HepG2 (cell line): ENCODE measurements at regions not wholly inside any gene's neighbourhood (a gene's known extent, or its start where the extent isn't known, plus 50 kb on each side); places are given as distances from the start of the nearest gene placed in this dataset.

ENCODE experiments used
- ATAC-seq: fragments of 200-7000 bp; cut with Tn5 transposase; 3 replicates; pipeline ENCODE4 v1.9.1; 2020; ENCODE audit warnings: mild to moderate bottlenecking, moderate library complexity
- BruUV-seq: library from RNA; stranded (reverse); fragments of 400-500 nt; replicated peaks from 2 replicates; lab custom pipeline; 2021; lab: Mats Ljungman, UMichigan
- CTCF ChIA-PET: fragments of 300-600 bp; formaldehyde crosslinking; extraction: SDS; loops from one replicate; lab custom pipeline; 2021; ENCODE audit warnings: low total read pairs, inconsistent platforms, low intra/inter-chr PET ratio; lab: Yijun Ruan, JAX
- POLR2A ChIA-PET: fragments of 350-600 bp; sonication (Branson Sonifier 250); formaldehyde crosslinking; loops from one replicate; lab custom pipeline; 2020; ENCODE audit warnings: antibody characterized with exemption, inconsistent platforms; lab: Yijun Ruan, JAX
- DNase-seq: peaks from one replicate; pipeline ENCODE4 v3.0.0-alpha.2; 2015; ENCODE audit warnings: low spot score
- FAIRE-seq: peaks from 3 replicates; lab custom pipeline; 2011; peaks lifted over from hg19 to GRCh38; lab: Jason Lieb, UNC
- H2AFZ ChIP-seq: one replicate; pipeline ENCODE4 v1.6.1; 2011; ENCODE audit warnings: low read length, inconsistent platforms
- H3K27ac ChIP-seq: fragments of 300-600 bp; 3 replicates; pipeline ENCODE4 v1.8.0; 2011; ENCODE audit warnings: mixed run types, mild to moderate bottlenecking, mixed read lengths, low read length, inconsistent platforms; ENCODE audit not compliant: insufficient read depth; ENCODE audit errors: extremely low read length
- H3K27me3 ChIP-seq, 2 experiments: fragments of 200-600 bp in 1 of 2; 2 replicates in 1 of 2; 3 replicates in 1 of 2; pipeline versions ENCODE4 v1.6.0 to v1.8.0; 2011; ENCODE audit warnings: low read length in 2 of 2, mild to moderate bottlenecking in 2 of 2, moderate library complexity in 2 of 2, inconsistent platforms in 1 of 2; ENCODE audit not compliant: insufficient read depth in 2 of 2, control insufficient read depth in 1 of 2
- H3K36me3 ChIP-seq, 2 experiments: fragments of 200-600 bp in 1 of 2; replicated peaks in 1 of 2; 2 replicates in 1 of 2; 3 replicates in 1 of 2; pipeline versions ENCODE4 v1.5.1 to v1.8.0; 2011; ENCODE audit warnings: low read length in 2 of 2, inconsistent platforms in 1 of 2; ENCODE audit not compliant: insufficient read depth in 2 of 2, control insufficient read depth in 1 of 2
- H3K4me1 ChIP-seq: 2 replicates; pipeline ENCODE4 v1.5.1; 2012; ENCODE audit warnings: low read length, inconsistent platforms; ENCODE audit not compliant: insufficient read depth
- H3K4me2 ChIP-seq: 2 replicates; pipeline ENCODE4 v1.6.0; 2011; ENCODE audit warnings: low read depth, low read length, inconsistent platforms
- H3K4me3 ChIP-seq, 3 experiments: fragments of 200-600 bp in 1 of 3; sonication (generic), shearing (Covaris generic) in 1 of 3; replicated peaks in 1 of 3; 2 replicates each; pipeline ENCODE4 v1.5.1; 2011 to 2016; ENCODE audit warnings: low read length in 3 of 3, inconsistent platforms in 2 of 3, low read depth in 2 of 3, mild to moderate bottlenecking in 2 of 3, control low read depth in 1 of 3, mixed read lengths in 1 of 3; ENCODE audit not compliant: insufficient read depth in 1 of 3
- H3K79me2 ChIP-seq: one replicate; pipeline ENCODE4 v1.6.1; 2011; ENCODE audit warnings: low read length, inconsistent platforms; ENCODE audit not compliant: insufficient read depth
- H3K9ac ChIP-seq: 2 replicates; pipeline ENCODE4 v1.6.0; 2011; ENCODE audit warnings: mild to moderate bottlenecking, low read depth, low read length, inconsistent platforms; ENCODE audit not compliant: insufficient read depth
- H3K9me3 ChIP-seq: 2 replicates; pipeline ENCODE4 v1.5.1; 2012; ENCODE audit warnings: mild to moderate bottlenecking, low read length
- H4K20me1 ChIP-seq: 2 replicates; pipeline ENCODE4 v1.6.0; 2011; ENCODE audit warnings: inconsistent platforms, mild to moderate bottlenecking, low read length, moderate library complexity; ENCODE audit not compliant: insufficient read depth
- FOSL2 ChIP-seq: sonication (generic); formaldehyde crosslinking; IDR thresholded peaks from 2 replicates; pipeline ENCODE4 v1.4.0; 2020; ENCODE audit warnings: missing genetic modification reagents
- HMGXB3 ChIP-seq: sonication (generic); formaldehyde crosslinking; IDR thresholded peaks from 2 replicates; pipeline ENCODE4 v1.4.0; 2020; ENCODE audit warnings: missing genetic modification reagents, borderline replicate concordance
- ZBTB26 ChIP-seq: IDR thresholded peaks from 2 replicates; pipeline ENCODE4 v1.6.1; 2016; ENCODE audit warnings: missing compliant biosample characterization, missing genetic modification reagents, borderline replicate concordance
- WGBS: methylation state at CpG from one replicate; pipeline ENCODE4 v1.1.6; 2017; ENCODE audit warnings: low lambda C conversion rate; 5-methylcytosine and 5-hydroxymethylcytosine counted together
- in situ Hi-C: cut with HindIII; loops from 2 replicates; pipeline ENCODE4 v1.10.0; 2017; ENCODE audit warnings: low pct_unique_long_range_greater_than_20kb; ENCODE audit not compliant: extremely low pct_ligation_motif_present
- intact Hi-C: fragments of 100-400 bp; cut with micrococcal nuclease; formaldehyde crosslinking; loops from one replicate; pipeline ENCODE4 v1.10.0; 2022; ENCODE audit not compliant: unreplicated experiment

GRCh38 chr14:53331921-53332320 lies 178.8 kb upstream of the DDHD1 start:
- no peak for ATAC-seq
- no peaks in the 10 kb centered on the region for H3K4me1 ChIP-seq
- H3K79me2 ChIP-seq, result no peaks in the 10 kb centered on the region
- BruUV-seq, result no TSS peak
- H3K27me3 ChIP-seq, result no peaks in the 10 kb centered on the region; a peak in 1 of 5 replicates
- H3K9me3 ChIP-seq, result no peaks in the 10 kb centered on the region
- FAIRE-seq, result no peak
- TF ChIP-seq FOSL2 (no peak), ZBTB26 (CRISPR knock-in tag) (no peak), HMGXB3 (no peak)
- no peak overlapping the region for H3K27ac ChIP-seq
- no peak overlapping the region for H2AFZ ChIP-seq
- H3K4me2 ChIP-seq, result no peak overlapping the region
- 0% methylated on average over 1 of the region's 1 CpG for WGBS
- H3K36me3 ChIP-seq, result no peaks in the 10 kb centered on the region
- DNase-seq, result no peak
- in situ Hi-C loops, result no loop called here
- no peak overlapping the region for H3K4me3 ChIP-seq
- POLR2A ChIA-PET, result no interaction called here
- intact Hi-C loops, result no loop called here
- H3K9ac ChIP-seq, result no peak overlapping the region
- CTCF ChIA-PET, result no interaction called here
- H4K20me1 ChIP-seq, result no peaks in the 10 kb centered on the region
